Heart left ventricle (tissue), 13 donors: ENCODE measurements at regions not wholly inside any gene's neighbourhood (a gene's known extent, or its start where the extent isn't known, plus 50 kb on each side); places are given as distances from the start of the nearest gene placed in this dataset.

Experiments used
- CTCF ChIP-seq, 12 donors: fragments of 200-600 bp; sonication (generic) in 4 of 12; IDR thresholded peaks; one replicate each; pipeline versions ENCODE4 v1.5.0 to v1.8.0; 2018 to 2022; ENCODE audit warnings: antibody characterized with exemption in 12 of 12, mild to moderate bottlenecking in 5 of 12
- POLR2A ChIP-seq, 2 donors: fragments of 450-650 bp; IDR thresholded peaks; one replicate each; pipeline ENCODE4 v1.6.1; 2017; ENCODE audit warnings: antibody characterized with exemption in 2 of 2, mild to moderate bottlenecking in 2 of 2, moderate library complexity in 2 of 2
- donor health status: ischemic (EF 13 %, LVEDD 7.1; RV severe dilation, severe dysfunction).
- donor health status: DM: no; HTN: yes; CAD: no.
- donor health status: DM: no; HTN: no; CAD: no.
- donor health status: ischemic (EF 25% LVEDD 6.9; RV normal size, moderate dysfunction).
- donor health status: ischemic (EF 25% LVEDD 5.7; RV mildly dilated, moderate dysfunction).
- donor health status: ischemic (EF 35%, LVEDD 5.7; RV mildly dilated, moderate dysfunction).
- donor health status: nonischemic (EF 11% LVEDD 7.7; RV severe dilation, severe dysfunction).
- donor health status: DM: yes; HTN: yes; CAD: no.
- donor health status: PGD.
- donor health status: ischemic (EF 29% LVEDD 5.4; RV normal size, mild dysfunction).
- donor health status: nonischemic (EF 23%, LVEDD 6.1; RV moderate dilation, normal function).

GRCh38 chr22:22748756-22749155, 104.3 kb downstream of the GGTLC2 start:
- TF ChIP-seq CTCF (IDR thresholded peaks at IDR 0.05) (no peak), POLR2A (IDR thresholded peaks at IDR 0.05) (no peak)
